GM18507 (cell line): ENCODE measurements at regions not wholly inside any gene's neighbourhood (a gene's known extent, or its start where the extent isn't known, plus 50 kb on each side); places are given as distances from the start of the nearest gene placed in this dataset.
"Not testable (repeated sequence)": the region's sequence is repeated elsewhere in the genome, so short reads cannot be mapped to it uniquely, and the experiment has no call there.

Source experiments
- DNase-seq: peaks from one replicate; pipeline ENCODE4 v3.0.0; 2011; ENCODE audit warnings: low read depth; ENCODE audit not compliant: insufficient read length; ENCODE audit errors: extremely low spot score
- FAIRE-seq: peaks from 2 replicates; lab custom pipeline; 2011; peaks lifted over from hg19 to GRCh38; lab: Jason Lieb, UNC

DNA sequence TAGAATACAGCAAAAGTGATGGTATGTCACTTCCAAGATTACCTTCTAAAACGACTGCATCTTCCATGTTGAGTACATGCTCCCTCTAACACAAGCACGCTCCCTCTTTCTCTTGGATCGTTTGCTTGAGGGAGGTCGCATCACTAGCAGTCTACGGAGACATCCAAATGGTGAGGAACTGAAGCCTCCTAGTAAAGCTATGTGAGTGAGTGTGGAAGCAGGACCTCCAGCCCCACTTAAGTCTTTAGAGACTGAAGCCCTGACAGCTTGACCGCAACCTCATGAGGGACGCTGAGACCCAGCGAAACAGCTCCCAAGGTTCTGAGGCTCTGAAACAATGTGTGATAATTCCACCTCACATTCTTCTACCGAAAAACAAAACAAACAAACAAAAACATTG, 486.7 kb upstream of the GCFC2 start:
- DNase-seq (no peak), FAIRE-seq (no peak)

DNA sequence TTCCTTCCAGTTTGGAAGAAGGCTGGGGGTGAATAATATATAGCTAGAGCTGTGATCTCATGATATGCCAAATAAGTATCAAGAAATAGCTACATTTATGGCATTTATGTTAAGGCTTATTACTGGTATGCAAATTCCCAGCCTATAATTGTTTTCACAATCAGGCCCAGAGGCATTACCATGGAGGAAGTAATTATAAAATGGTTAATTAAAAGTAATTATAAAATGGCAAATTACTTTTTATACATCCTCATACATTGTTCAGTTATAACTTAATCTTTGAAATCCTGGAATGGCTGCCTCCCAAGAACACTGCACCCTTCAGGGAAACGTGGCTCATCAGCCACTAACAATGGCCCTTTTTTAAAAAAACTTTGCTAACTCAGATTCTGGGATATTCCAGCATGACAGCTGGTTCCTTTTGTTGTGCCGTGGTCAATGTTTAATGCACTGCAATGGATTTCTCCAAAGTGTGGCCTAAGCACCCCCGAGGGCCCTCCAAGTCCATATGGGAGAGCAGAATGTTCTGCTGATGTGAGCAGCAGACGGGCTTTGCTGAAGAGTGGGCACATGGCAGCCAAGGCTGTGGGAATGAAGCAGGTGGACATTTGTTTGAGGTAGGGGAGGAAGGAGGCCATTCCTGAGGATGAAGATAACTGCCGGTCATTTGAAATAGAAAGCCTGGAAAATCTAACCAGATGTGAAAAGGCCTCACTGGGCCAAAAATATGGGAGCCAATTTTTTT, 483.5 kb upstream of the GCFC2 start:
- no peak for FAIRE-seq
- DNase-seq = no peak

DNA sequence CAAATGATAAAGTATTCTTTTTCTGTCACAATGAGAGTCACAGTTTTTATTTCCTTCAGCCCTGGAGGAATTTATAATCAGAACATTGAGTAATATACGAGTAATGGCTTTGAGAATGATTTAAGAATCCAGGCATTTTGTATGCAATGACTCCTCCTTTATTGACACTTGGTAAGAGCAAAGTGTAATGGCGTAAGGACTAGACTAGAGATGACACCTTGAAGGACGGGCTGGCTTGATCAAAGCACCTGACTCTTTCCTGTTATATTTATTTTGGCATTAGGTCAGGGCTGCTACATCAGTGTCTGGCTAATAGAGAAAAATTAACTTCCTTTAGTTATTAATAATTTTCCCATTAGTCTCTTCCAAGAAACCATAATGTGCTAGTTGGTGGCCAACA, 482.4 kb upstream of the GCFC2 start:
- DNase-seq (no peak), FAIRE-seq (no peak)

DNA sequence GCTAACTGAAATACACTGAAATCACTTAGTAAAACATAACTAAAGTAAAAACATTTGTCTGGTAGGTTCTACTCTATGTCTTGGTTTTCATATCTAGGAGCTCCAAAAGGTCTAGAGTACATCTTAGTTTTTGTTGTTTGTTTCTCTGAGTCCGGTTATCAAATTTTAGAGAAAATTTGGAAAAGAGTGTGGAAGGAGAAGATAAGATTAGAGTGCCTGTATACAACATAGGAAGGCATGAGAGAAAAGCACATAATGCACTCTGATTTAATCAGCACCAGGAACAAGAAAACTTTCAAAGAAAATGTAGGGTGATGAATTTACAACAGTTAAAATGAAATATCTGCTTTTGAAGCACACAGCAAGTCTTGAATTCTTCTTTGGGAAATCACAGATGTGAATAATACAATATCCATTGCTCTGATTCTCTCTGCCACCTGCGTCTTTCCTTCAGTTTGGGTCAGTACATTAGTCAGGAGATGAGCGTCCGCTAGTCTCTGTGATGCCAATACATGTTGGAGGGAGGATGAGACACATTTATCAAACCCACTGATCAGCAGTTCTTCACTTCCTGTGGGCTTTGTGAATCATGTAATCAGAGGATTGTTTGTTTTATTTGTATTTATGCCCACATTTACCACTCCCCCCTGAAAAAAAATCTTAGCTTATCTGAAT, 477.8 kb upstream of the GCFC2 start:
- DNase-seq (no peak), FAIRE-seq (no peak)

DNA sequence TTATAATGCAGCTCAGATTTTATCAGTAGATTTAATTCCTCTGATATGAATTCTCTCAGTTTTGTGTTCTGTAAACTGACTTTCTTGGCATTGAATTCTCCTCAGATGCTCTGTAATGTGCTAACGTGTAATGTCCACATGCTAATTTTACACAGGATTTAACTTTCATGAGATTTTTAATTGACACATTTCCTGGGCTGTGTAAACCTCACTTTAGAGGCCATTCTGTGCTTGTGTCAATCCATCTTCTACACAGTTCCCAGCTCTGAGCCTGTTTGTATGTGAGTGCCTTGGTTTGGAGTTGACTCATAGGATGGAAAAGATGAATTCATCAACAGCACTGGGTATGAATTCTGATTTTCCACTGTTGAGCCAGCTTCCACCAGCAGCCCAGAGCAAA, 476.7 kb upstream of the GCFC2 start:
- DNase-seq = no peak
- no peak for FAIRE-seq

DNA sequence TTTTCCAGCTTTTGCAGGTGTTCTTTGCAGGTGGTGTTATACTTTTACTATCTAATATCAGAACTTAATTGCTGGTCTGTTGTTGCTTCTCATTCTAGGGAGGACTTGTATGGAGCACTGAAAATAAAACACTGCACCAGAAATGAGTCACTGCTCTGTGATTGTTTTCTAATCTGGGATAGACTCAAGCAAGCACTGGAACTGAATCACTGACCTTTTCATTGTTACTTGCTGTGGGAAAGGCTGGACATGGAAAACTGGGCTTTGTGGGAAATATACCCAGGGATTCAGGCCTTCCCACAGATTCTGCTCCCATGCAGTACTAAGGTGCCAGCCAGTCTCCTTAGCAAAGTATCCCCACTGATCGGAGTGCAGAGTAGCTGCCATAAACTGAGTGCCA, 470.0 kb upstream of the GCFC2 start:
- FAIRE-seq = no peak
- no peak for DNase-seq

DNA sequence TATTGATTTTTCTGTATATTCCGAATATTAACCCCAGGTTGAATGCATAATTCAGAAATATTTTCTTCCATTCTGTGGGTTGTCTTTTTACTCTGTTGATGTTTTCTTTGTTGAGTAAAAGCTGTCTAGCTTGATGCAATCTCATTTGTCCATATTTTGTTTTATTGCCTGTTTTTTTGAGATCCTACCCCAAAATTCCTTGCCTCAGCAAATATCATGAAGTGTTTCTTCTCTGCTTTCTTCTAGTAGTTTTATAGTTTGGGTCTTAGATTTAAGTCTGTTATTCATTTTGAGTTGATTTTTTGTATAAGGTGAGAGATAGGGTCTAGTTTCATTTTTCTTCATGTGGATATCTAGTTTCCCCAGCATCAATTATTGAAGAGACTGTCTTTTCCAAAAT, 467.9 kb upstream of the GCFC2 start:
- DNase-seq = no peak
- FAIRE-seq = no peak

DNA sequence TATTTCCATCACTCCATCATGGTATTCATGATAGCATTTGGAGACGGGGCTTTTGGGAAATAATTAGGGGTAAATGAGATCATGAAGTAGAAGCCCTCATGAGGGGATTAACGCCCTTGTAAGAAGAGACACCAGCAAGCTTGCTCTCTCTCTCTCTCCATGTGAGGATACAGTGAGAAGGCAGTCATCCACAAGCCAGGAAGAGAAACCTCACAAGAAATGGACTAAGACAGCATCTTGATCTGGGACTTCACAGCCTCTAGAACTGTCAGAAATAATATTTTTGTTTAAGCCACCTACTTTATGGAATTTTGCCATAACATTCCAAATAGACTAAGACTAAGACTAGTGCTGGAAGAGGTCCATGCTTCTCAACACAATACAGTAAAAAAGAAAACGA, 464.6 kb upstream of the GCFC2 start:
- FAIRE-seq = no peak
- no peak for DNase-seq

DNA sequence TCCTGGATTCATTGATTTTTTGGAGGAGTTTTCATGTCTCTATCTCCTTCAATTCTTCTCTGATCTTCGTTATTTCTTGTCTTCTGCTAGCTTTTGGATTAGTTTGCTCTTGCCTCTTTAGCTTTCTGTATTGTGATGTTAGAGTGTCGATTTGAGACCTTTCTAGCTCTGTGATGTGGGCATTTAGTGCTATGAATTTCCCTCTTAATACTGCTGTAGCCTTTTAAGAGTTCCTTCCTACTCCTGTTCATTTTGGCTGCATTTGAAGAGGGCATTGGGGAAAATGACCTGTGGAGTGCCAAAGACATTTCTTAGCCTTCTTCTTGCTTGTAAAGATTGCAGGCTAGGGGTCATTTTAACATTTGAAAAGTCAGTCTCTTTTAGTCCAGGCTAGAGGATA, 463.8 kb upstream of the GCFC2 start:
- DNase-seq (no peak), FAIRE-seq (no peak)

DNA sequence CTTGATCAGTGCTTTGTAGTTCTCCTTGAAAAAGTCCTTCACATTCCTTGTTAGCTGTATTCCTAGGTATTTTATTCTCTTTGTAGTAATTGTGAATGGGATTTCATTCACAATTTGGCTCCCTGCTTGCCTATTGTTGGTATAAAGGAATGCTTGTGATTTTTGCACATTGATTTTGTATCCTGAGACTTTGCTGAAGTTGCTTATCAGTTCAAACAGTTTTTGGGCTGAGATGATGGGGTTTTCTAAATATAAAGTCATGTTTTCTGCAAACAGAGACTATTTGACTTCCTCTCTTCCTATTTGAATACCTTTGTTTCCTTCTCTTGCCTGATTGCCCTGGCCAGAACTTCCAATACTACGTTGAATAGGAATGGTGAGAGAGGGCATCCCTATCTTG, 462.5 kb upstream of the GCFC2 start:
- FAIRE-seq, DNase-seq: not testable (repeated sequence)

DNA sequence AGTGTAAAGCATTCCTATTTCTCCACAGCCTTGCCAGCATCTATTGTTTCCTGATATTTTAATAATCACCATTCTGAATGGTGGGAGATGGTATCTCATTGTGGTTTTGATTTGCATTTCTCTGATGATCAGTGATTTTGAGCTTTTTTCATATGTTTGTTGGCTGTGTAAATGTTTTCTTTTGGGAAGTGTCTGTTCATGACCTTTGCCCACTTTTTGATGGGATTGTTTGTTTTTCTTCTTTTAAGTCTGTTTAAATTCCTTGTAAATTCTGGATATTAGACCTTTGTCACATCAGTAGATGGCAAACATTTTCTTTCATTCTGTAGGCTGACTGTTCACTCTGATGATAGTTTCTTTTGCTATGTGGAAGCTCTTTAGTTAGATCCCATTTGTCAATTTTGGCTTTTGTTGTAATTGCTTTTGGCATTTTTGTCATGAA, 461.5 kb upstream of the GCFC2 start:
- not testable (repeated sequence) for FAIRE-seq, DNase-seq

DNA sequence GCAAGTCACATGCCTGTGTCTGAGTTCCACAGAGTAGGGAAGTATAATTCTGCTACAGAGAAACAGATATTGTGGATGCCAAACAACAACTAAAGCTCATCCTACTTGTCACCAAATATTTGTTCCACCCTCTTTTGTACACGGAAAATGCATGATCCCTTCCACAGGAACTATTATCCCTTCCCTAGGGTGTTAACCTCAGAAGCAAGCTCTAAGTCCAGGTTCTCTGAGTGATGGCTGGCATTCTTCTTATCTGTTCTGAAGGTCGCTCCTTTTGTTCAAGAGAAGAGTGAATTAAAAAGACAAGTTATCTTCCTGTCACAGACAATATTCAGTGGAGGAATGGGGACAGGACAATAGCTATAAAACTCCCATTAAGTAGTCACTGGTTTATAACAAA, 460.1 kb upstream of the GCFC2 start:
- no peak for FAIRE-seq
- DNase-seq = no peak

DNA sequence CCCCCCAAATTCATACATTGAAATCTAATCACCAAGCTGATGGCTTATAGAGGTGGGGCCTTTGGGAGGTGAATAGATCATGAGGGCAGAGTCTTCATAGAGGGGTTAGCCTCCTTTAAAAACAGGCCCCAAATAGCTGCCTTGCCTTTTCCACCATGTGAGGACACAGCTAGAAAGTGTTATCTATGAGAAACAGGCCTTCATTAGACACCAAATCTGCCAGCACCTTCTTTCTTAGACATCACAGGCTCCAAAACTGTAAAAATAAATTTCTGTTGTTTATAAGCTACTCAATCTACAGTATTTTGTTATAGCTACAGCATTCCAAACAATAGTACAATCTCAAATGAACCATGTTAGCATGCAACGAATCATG, 459.3 kb upstream of the GCFC2 start:
- DNase-seq = no peak
- no peak for FAIRE-seq

DNA sequence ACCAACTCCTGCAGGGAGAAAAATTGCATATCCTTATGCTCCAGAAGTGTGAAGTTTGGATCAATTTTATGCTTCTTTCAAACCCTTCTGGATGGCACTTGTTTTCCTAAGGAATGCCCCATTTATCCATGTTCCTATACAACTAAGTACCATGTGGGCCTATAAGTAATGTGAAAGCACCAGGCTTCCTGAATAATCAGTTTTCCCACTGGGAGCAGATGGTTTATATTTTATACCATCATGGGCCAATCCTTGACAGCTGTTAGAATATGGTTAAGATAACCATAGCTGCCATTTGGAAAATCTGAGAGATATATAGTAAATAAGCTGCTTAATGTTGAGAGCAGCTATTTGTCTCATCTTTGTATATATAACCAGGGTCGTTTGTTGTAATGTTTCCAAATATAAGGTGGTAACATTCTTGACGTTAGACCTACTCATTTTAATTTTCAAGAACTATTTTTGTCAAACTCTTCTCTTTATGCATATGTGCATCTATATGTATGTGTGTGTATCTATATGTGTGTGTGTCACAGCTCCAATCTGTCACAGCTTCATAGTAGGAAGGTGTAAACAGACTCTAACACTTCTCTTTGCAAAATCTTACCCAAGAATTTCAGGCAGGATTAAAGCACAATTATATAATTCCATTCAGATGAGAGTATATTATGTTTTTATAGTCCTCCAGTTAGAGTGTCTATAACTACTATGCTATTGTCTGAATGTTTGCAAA, 458.7 kb upstream of the GCFC2 start:
- no peak for FAIRE-seq
- no peak for DNase-seq

DNA sequence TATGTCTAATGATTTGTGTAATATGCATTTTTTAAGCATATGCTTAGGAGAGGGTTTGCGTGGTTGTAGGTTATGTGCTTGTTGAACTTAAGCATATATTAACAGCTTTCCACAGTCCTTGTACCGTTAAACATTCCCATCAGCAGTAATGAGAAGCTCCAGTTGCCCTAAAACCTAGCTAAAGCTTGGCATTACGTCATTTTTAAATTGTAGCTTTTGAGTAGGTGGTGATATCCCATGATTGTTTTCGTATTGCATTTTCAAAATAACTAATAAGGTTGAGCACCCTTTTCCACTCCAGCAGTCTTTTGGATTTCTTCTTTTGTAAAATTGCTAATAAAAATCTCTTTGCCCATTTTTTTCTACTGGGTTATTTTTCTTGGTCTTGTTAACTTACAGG, 453.1 kb upstream of the GCFC2 start:
- no peak for FAIRE-seq
- DNase-seq = no peak

DNA sequence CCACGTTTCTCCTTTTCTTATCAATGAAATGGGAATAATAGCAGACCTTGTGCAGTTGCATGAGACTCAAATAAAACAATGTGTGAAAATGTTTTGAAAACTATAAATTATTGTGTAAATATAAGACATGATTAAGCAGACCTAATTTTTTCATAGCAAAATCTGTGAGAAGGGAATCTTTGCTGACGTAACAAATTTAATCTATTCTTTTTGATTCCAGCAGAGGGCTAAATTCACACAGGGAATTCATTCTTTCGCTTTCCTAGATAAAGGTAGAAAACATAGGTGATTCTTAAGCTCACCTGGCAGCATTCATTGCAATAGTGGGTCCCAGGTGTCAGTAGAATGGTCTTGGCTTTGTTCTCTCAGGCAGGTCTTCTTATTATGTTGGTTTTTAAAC, 450.0 kb upstream of the GCFC2 start:
- DNase-seq (no peak), FAIRE-seq (no peak)

DNA sequence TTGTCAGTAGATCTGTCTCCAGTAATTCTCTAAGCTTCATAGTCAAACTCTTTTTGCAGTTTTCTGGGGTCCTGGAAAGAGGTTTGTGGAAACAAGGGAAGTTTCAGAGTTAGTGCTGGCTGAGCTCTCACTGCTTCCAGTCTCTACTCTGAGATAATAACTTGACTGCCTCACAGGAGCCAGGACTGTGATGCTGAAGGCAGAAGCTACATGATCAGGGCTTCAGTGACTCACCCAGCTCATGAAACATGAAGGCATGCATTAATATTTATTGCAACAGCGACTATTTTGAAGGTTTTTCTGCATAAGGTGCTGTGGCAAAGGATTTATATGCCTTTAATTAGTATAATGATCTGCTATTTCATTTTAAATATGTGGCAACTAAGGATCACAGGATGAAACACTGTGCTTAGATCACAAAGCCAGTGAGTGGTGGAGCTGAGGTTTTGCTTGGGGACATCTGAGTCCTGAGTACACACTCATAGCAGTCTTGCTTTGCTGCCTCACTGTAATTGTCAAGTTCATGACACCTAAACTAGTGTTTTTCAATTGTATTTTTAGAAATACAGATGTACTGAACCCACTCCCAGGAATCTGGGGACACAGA, 448.4 kb upstream of the GCFC2 start:
- FAIRE-seq (no peak), DNase-seq (no peak)

DNA sequence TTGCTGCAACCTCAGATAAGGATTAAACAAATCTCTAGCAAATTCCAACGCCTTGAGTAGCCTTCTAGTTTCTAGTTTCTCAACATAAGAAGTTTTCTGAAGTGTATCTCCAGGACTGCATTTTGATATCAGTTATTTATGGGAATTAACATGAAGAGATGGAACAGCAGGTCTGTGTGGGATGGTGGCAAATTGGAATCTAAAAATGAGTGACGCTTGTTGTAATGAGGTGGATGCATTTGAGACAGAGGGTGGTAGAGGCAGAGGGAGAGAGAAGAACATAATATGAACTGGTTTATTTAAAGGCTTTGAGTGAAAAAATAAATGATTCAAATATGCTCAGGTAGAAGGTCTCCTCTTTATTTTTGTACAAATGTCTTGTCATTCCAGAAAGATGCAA, 446.8 kb upstream of the GCFC2 start:
- no peak for FAIRE-seq
- DNase-seq = no peak

DNA sequence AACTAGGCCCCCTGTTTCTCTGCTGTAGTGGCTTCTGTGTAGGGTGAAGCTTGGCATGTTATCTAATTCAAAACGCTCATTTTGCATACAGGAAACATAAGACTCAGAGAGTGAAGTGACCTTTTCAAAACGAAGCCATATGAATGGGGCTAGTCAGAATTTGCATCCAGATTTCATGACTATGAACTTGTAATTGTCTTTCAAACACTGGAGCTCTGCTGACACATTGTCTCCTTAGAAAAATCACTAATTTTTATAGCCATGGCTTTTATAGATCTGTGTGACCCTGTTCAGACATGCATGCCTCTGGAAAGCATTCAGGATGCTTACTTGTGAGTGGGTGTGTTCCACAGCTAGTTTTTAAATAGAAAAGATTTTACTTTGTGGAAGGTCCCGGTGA, 444.3 kb upstream of the GCFC2 start:
- no peak for FAIRE-seq
- DNase-seq = no peak

DNA sequence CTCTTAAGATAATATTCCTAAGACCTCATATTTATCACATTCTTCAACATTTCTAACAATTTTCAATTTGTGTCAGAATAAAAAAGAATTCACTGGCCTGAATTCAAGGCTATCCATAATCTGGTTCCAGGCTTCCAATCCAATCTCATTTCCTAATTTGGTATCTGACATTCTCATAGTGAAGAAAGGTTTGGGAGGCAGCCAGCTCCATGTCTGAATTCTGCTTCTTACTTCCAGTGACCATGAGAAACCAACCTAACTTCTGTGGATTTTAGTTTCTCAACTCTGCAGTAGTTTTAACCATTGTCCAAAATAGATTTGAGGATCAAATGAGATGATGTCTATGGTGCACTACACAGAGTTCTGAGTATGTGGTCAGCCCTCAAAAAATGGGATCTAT, 439.1 kb upstream of the GCFC2 start:
- FAIRE-seq (no peak), DNase-seq (no peak)
